ENCODE measurements at regions not wholly inside any gene's neighbourhood (a gene's known extent, or its start where the extent isn't known, plus 50 kb on each side); places are given as distances from the start of the nearest gene placed in this dataset.

DNA sequence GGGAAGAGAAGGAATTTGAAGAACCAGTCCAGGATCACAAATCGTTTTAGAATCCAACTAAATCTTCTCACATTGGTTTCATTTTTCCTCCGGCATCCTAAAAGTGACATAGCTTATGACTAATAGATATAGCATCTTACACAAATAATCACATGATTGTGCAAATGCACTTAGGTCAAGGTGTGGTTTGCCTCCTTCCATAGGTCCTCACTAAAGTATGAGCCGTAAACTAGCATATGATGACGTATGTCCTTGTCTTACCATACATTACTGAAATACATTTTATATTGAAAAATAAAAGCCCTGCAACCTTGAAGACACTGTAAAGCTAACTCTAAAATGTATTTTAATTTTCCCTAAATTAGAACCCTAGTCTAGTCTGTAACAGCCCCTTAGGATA is 362.7 kb upstream of the ADAMTS16 start:
- TF ChIP-seq POLR2A (IDR thresholded peaks at IDR 0.05; ENCODE audit: low read depth): no peak
- no peak for TF ChIP-seq POLR2AphosphoS5 (IDR thresholded peaks at IDR 0.05)
- TF ChIP-seq, protein P1, sequence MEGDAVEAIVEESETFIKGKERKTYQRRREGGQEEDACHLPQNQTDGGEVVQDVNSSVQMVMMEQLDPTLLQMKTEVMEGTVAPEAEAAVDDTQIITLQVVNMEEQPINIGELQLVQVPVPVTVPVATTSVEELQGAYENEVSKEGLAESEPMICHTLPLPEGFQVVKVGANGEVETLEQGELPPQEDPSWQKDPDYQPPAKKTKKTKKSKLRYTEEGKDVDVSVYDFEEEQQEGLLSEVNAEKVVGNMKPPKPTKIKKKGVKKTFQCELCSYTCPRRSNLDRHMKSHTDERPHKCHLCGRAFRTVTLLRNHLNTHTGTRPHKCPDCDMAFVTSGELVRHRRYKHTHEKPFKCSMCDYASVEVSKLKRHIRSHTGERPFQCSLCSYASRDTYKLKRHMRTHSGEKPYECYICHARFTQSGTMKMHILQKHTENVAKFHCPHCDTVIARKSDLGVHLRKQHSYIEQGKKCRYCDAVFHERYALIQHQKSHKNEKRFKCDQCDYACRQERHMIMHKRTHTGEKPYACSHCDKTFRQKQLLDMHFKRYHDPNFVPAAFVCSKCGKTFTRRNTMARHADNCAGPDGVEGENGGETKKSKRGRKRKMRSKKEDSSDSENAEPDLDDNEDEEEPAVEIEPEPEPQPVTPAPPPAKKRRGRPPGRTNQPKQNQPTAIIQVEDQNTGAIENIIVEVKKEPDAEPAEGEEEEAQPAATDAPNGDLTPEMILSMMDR (IDR thresholded peaks at IDR 0.05): no peak
